ENCODE measurements at regions not wholly inside any gene's neighbourhood (a gene's known extent, or its start where the extent isn't known, plus 50 kb on each side); places are given as distances from the start of the nearest gene placed in this dataset.

- TF ChIP-seq CTCF (IDR thresholded peaks at IDR 0.05) (no peak), POLR2A (IDR thresholded peaks at IDR 0.05) (no peak)
Measured at GRCh38 chr3:124177071-124177470, 185.1 kb upstream of the ROPN1 start.

Measured in thyroid gland (tissue), 4 donors.